Endothelial cell (in vitro differentiated cells): ENCODE measurements at regions not wholly inside any gene's neighbourhood (a gene's known extent, or its start where the extent isn't known, plus 50 kb on each side); places are given as distances from the start of the nearest gene placed in this dataset.

ENCODE experiments used
- DNase-seq: peaks from one replicate; pipeline ENCODE4 v3.0.0; 2021; ENCODE audit warnings: low spot score
- H3K27ac Mint-ChIP-seq: one replicate; pipeline ENCODE4 v1.8.0; 2021; ENCODE audit warnings: mixed read lengths, inconsistent platforms; ENCODE audit not compliant: unreplicated experiment
- H3K27me3 Mint-ChIP-seq: one replicate; pipeline ENCODE4 v1.8.0; 2021; ENCODE audit warnings: mild to moderate bottlenecking, moderate library complexity, mixed read lengths, inconsistent platforms; ENCODE audit not compliant: unreplicated experiment
- H3K36me3 Mint-ChIP-seq: one replicate; pipeline ENCODE4 v1.8.0; 2021; ENCODE audit warnings: mild to moderate bottlenecking, low read depth, mixed read lengths, inconsistent platforms; ENCODE audit not compliant: unreplicated experiment
- H3K4me1 Mint-ChIP-seq: one replicate; pipeline ENCODE4 v1.8.0; 2021; ENCODE audit warnings: mild to moderate bottlenecking, mixed read lengths, inconsistent platforms; ENCODE audit not compliant: unreplicated experiment
- H3K4me3 Mint-ChIP-seq: one replicate; pipeline ENCODE4 v1.8.0; 2021; ENCODE audit warnings: mild to moderate bottlenecking, mixed read lengths, inconsistent platforms; ENCODE audit not compliant: unreplicated experiment
- H3K9me3 Mint-ChIP-seq: one replicate; pipeline ENCODE4 v1.8.0; 2021; ENCODE audit warnings: mixed read lengths, inconsistent platforms; ENCODE audit not compliant: unreplicated experiment
- TF ChIP-seq, protein P1 (sequence below): fragments of 200-600 bp; sonication (generic); IDR thresholded peaks from one replicate; pipeline ENCODE4 v1.5.0; 2021; ENCODE audit warnings: antibody characterized with exemption; ENCODE audit not compliant: unreplicated experiment

DNA sequence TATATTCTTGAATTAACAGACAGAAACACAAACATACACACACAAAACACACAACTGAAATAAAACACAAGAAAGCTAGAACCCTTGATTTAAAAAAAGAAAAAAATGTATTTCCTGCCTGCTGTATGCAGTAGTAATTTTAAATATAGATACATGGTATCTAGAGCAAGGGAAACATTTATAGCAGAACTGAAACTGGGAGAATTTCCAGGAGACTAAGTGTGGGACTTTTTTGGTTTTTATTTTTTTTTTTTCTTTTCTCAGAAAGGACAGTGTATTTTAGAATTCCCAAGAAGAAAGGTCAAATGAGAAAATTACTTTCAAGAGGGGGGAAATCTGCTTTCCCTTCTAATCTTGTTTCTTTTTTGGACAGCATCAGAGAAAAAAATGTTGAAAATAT is 558.9 kb upstream of the PKDCC start:
- no peaks in the 10 kb centered on the region for H3K4me1 Mint-ChIP-seq
- peaks cover 6% of the 10 kb centered on the region for H3K9me3 Mint-ChIP-seq
- TF ChIP-seq, protein P1, sequence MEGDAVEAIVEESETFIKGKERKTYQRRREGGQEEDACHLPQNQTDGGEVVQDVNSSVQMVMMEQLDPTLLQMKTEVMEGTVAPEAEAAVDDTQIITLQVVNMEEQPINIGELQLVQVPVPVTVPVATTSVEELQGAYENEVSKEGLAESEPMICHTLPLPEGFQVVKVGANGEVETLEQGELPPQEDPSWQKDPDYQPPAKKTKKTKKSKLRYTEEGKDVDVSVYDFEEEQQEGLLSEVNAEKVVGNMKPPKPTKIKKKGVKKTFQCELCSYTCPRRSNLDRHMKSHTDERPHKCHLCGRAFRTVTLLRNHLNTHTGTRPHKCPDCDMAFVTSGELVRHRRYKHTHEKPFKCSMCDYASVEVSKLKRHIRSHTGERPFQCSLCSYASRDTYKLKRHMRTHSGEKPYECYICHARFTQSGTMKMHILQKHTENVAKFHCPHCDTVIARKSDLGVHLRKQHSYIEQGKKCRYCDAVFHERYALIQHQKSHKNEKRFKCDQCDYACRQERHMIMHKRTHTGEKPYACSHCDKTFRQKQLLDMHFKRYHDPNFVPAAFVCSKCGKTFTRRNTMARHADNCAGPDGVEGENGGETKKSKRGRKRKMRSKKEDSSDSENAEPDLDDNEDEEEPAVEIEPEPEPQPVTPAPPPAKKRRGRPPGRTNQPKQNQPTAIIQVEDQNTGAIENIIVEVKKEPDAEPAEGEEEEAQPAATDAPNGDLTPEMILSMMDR: no peak
- peaks cover 2% of the 10 kb centered on the region for H3K36me3 Mint-ChIP-seq
- H3K27ac Mint-ChIP-seq: no peak overlapping the region
- no peak for DNase-seq
- H3K4me3 Mint-ChIP-seq: no peak overlapping the region
- no peaks in the 10 kb centered on the region for H3K27me3 Mint-ChIP-seq

DNA sequence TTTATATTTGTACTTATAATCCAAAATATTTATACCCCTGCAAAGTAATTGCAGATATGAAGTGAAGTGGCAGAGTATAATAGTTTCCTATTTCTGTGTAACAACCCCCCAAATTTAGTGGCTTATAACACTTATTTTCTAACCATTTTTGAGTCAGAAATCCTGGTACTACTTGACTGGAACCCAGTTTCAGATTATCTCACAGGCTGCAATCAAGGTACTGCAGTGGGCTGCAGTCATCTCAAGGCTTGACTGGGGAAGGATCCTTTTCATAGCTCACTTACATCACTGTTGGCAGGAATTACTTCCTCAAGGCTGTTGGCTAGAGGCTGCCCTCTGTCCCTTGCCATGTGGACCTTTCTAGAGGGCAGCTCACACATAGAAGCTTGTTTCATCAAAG is 558.2 kb upstream of the PKDCC start:
- Mint-ChIP-seq H3K4me3 (no peak overlapping the region), H3K27me3 (no peaks in the 10 kb centered on the region), H3K36me3 (peaks cover 5% of the 10 kb centered on the region), H3K4me1 (no peaks in the 10 kb centered on the region), H3K27ac (no peak overlapping the region), H3K9me3 (peaks cover 11% of the 10 kb centered on the region)
- no peak for DNase-seq
- TF ChIP-seq, protein P1: no peak

DNA sequence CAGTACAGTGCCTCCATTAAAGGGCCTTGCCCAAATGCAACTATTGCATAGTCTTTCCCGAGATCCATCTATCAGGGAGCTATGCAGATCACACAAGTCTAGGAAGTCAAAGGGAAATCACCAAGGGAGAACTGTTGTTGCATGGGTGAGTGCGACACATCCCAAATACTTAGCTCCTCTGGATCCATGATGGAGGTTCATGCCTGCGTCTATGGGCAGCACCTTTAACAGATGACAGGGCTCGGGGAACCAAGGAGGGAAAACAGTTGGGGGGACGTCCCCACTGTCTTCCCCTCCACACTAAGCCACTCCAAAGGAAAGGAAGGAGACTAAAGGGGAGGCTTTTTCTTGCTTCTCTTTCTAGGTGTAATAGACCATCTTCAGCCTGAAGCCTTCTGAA is 552.8 kb upstream of the PKDCC start:
- Mint-ChIP-seq H3K27me3 (no peaks in the 10 kb centered on the region), H3K4me3 (peak overlapping the region; percentile 33), H3K36me3 (peaks cover 15% of the 10 kb centered on the region), H3K9me3 (peaks cover 32% of the 10 kb centered on the region), H3K27ac (no peak overlapping the region), H3K4me1 (no peaks in the 10 kb centered on the region)
- no peak for DNase-seq
- TF ChIP-seq, protein P1: no peak

DNA sequence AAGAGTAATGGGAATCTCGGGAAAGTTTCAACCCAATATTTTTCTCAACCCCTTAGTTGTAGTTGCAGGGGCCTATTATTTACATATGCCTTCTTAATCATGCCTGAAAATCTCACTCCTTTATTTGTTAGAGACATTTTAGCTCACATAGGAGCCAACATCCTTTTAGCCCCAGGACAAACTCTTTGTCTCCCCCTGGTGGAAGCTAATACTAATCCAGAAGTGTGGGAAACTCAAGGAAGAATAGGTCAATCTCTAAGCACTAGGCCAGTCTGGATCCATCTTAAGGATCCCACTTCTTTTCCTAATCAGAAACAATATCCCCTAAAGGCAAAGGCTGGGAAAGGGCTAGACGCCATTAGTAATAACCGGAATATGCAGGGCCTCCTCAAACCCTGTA is 550.9 kb upstream of the PKDCC start:
- Mint-ChIP-seq H3K27ac (no peak overlapping the region), H3K36me3 (peaks cover 15% of the 10 kb centered on the region), H3K4me3 (no peak overlapping the region), H3K27me3 (no peaks in the 10 kb centered on the region), H3K9me3 (peaks cover 44% of the 10 kb centered on the region), H3K4me1 (no peaks in the 10 kb centered on the region)
- no peak for DNase-seq
- TF ChIP-seq, protein P1: no peak

DNA sequence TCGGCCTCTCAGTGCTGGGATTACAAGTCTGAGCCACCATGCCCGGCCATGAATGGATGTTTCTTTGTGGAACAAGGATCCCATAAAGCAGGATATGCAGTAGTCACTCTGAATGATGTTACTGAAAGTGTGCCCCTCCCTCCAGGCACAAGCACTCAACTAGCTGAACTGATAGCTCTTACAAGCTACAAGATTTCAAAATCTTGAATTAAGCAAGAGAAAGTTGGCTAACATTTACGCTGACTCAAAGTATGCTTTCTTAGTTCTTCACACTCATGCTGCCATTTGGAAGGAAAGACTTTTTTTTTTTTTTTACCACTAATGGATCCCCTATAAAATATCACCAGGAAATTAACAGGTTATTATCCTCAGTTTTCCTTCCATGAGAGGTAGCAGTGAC is 549.0 kb upstream of the PKDCC start:
- Mint-ChIP-seq H3K36me3 (peaks cover 19% of the 10 kb centered on the region), H3K4me3 (no peak overlapping the region), H3K4me1 (no peaks in the 10 kb centered on the region), H3K27ac (no peak overlapping the region), H3K27me3 (no peaks in the 10 kb centered on the region), H3K9me3 (peaks cover 47% of the 10 kb centered on the region)
- TF ChIP-seq, protein P1: no peak
- no peak for DNase-seq
